Psoas muscle (tissue), 7 donors: ENCODE measurements at regions not wholly inside any gene's neighbourhood (a gene's known extent, or its start where the extent isn't known, plus 50 kb on each side); places are given as distances from the start of the nearest gene placed in this dataset.

ENCODE experiments used
- ATAC-seq, 4 donors: fragments of 200-7000 bp; cut with Tn5 transposase; one replicate each; pipeline ENCODE4 v1.9.1; 2020; ENCODE audit warnings: moderate library complexity in 3 of 4, mild to moderate bottlenecking in 2 of 4
- DNase-seq, 2 donors: peaks; one replicate each; pipeline ENCODE4 v3.0.0-alpha.2; 2020
- H3K27ac ChIP-seq: fragments of 200-600 bp; one replicate; pipeline ENCODE4 v1.8.0; 2022
- H3K27me3 ChIP-seq, 3 donors: fragments of 200-600 bp in 1 of 3; one replicate each; pipeline versions ENCODE4 v1.6.1 to v1.8.0; 2013 to 2022; ENCODE audit warnings: low read length in 2 of 3, mild to moderate bottlenecking in 2 of 3, moderate library complexity in 1 of 3; ENCODE audit not compliant: insufficient read depth in 3 of 3
- H3K36me3 ChIP-seq, 2 donors: fragments of 200-600 bp in 1 of 2; one replicate each; pipeline versions ENCODE4 v1.6.1 to v1.8.0; 2013 to 2022; ENCODE audit warnings: low read depth in 1 of 2, mild to moderate bottlenecking in 1 of 2, moderate library complexity in 1 of 2; ENCODE audit not compliant: insufficient read depth in 1 of 2
- H3K4me1 ChIP-seq: fragments of 200-600 bp; one replicate; pipeline ENCODE4 v1.8.0; 2022
- H3K4me3 ChIP-seq: fragments of 200-600 bp; one replicate; pipeline ENCODE4 v1.8.0; 2022; ENCODE audit warnings: mild to moderate bottlenecking
- H3K9me3 ChIP-seq: fragments of 200-600 bp; one replicate; pipeline ENCODE4 v1.8.0; 2022
- CTCF ChIP-seq: fragments of 200-600 bp; IDR thresholded peaks from one replicate; pipeline ENCODE4 v1.8.0; 2022; ENCODE audit warnings: antibody characterized with exemption
- WGBS, 3 donors: extraction: QIAGEN DNeasy Blood & Tissue Kit; methylation state at CpG; one replicate each; pipeline versions ENCODE4 v1.1.6 to v1.1.7; 2013; 5-methylcytosine and 5-hydroxymethylcytosine counted together
- intact Hi-C, 2 donors: fragments of 100-400 bp; cut with DNase I; formaldehyde crosslinking; loops; one replicate each; pipeline versions ENCODE4 v1.11.0 to v1.14.2; 2022
- donor health status: healthy with polysubstance abuse.
- donor health status: DM: no; HTN: no; CAD: no; lungs with moderate emphysema.
- donor health status: Bipolar disorder and iron deficiency.
- donor health status: healthy.
- donor health status: DM: yes; HTN: yes; CAD: no.
- donor health status: DM: no; HTN: no; CAD: no.
- donor health status: DM: yes; HTN: yes; CAD: no.

GRCh38 chr1:232873931-232874330 is 68.7 kb downstream of the MAP10 start:
- Histone ChIP-seq H3K9me3 (no peaks in the 10 kb centered on the region), H3K4me3 (no peak overlapping the region), H3K36me3 (no peaks in the 10 kb centered on the region), H3K4me1 (peaks cover 10% of the 10 kb centered on the region), H3K27ac (no peak overlapping the region), H3K27me3 (no peaks in the 10 kb centered on the region)
- no peak for ATAC-seq
- intact Hi-C loops = no loop called here
- 84 to 88% (median 87%) methylated on average over 7 of the region's 7 CpGs for WGBS, 3 donors
- DNase-seq = no peak
- no peak for TF ChIP-seq CTCF

GRCh38 chr1:232875536-232875935 is 70.3 kb downstream of the MAP10 start:
- no peak for TF ChIP-seq CTCF
- Histone ChIP-seq H3K27ac (no peak overlapping the region), H3K9me3 (no peaks in the 10 kb centered on the region), H3K4me1 (peaks cover 10% of the 10 kb centered on the region), H3K4me3 (no peak overlapping the region), H3K27me3 (no peaks in the 10 kb centered on the region), H3K36me3 (no peaks in the 10 kb centered on the region)
- 54 to 57% (median 54%) methylated on average over 5 of the region's 5 CpGs for WGBS, 3 donors
- intact Hi-C loops = no loop called here
- DNase-seq (no peak), ATAC-seq (no peak)

GRCh38 chr1:232876506-232877364 is 71.5 kb downstream of the MAP10 start:
- H3K4me1 ChIP-seq = peaks cover 10% of the 10 kb centered on the region
- no peaks in the 10 kb centered on the region for H3K36me3 ChIP-seq
- H3K4me3 ChIP-seq = no peak overlapping the region
- intact Hi-C loops = no loop called here
- WGBS, 3 donors = 92 to 95% (median 94%) methylated on average over 11 of the region's 11 CpGs
- TF ChIP-seq CTCF = no peak
- ATAC-seq (no peak), DNase-seq (no peak)
- no peaks in the 10 kb centered on the region for H3K27me3 ChIP-seq
- no peak overlapping the region for H3K27ac ChIP-seq
- no peaks in the 10 kb centered on the region for H3K9me3 ChIP-seq

GRCh38 chr1:232877365-232878028 is 72.3 kb downstream of the MAP10 start:
- peaks cover 10% of the 10 kb centered on the region for H3K4me1 ChIP-seq
- no peak overlapping the region for H3K27ac ChIP-seq
- intact Hi-C loops = no loop called here
- no peaks in the 10 kb centered on the region for H3K27me3 ChIP-seq
- no peaks in the 10 kb centered on the region for H3K9me3 ChIP-seq
- 52 to 65% (median 58%) methylated on average over 10 of the region's 10 CpGs for WGBS, 3 donors
- H3K36me3 ChIP-seq = no peaks in the 10 kb centered on the region
- no peak for TF ChIP-seq CTCF
- no peak overlapping the region for H3K4me3 ChIP-seq
- ATAC-seq (peak in 2 of 4 donors; percentile 36), DNase-seq (no peak)
